ENCODE measurements at regions not wholly inside any gene's neighbourhood (a gene's known extent, or its start where the extent isn't known, plus 50 kb on each side); places are given as distances from the start of the nearest gene placed in this dataset.

- no peak for TF ChIP-seq CTCF (IDR thresholded peaks at IDR 0.05)
Measured at GRCh38 chr6:40163924-40164323, 229.7 kb upstream of the MOCS1 start.

- no peak for TF ChIP-seq CTCF (IDR thresholded peaks at IDR 0.05)
Measured at GRCh38 chr6:40162074-40162473, 227.8 kb upstream of the MOCS1 start.

- TF ChIP-seq CTCF (IDR thresholded peaks at IDR 0.05), result no peak
Measured at GRCh38 chr6:40160826-40161225, 226.6 kb upstream of the MOCS1 start.

- no peak for TF ChIP-seq CTCF (IDR thresholded peaks at IDR 0.05)
Measured at GRCh38 chr6:40159865-40160264, 225.6 kb upstream of the MOCS1 start.

GRCh38 chr6:40152701-40153436 lies 218.6 kb upstream of the MOCS1 start:
- no peak for TF ChIP-seq CTCF (IDR thresholded peaks at IDR 0.05)

- no peak for TF ChIP-seq CTCF (IDR thresholded peaks at IDR 0.05)
Measured at GRCh38 chr6:40152196-40152595, 217.9 kb upstream of the MOCS1 start.

- no peak for TF ChIP-seq CTCF (IDR thresholded peaks at IDR 0.05)
Measured at GRCh38 chr6:40148882-40149573, 214.8 kb upstream of the MOCS1 start.
